OCI-LY1 (cell line): ENCODE measurements at regions not wholly inside any gene's neighbourhood (a gene's known extent, or its start where the extent isn't known, plus 50 kb on each side); places are given as distances from the start of the nearest gene placed in this dataset.
"Not testable (repeated sequence)": the region's sequence is repeated elsewhere in the genome, so short reads cannot be mapped to it uniquely, and the experiment has no call there.

Experiments
- H2AFZ ChIP-seq: fragments of 200-600 bp; sonication (generic), shearing (Covaris generic); 2 replicates; pipeline ENCODE4 v1.6.0; 2014; ENCODE audit warnings: antibody characterized with exemption, mild to moderate bottlenecking, low read length
- H3F3A ChIP-seq: fragments of 200-600 bp; sonication (generic), shearing (Covaris generic); 2 replicates; pipeline ENCODE4 v1.6.0; 2014; ENCODE audit warnings: mild to moderate bottlenecking, antibody characterized with exemption, low read length, moderate library complexity; ENCODE audit not compliant: insufficient read depth
- H3K27ac ChIP-seq: fragments of 200-600 bp; sonication (generic); 2 replicates; pipeline ENCODE4 v1.5.1; 2014; ENCODE audit warnings: low read length, mixed run types, mild to moderate bottlenecking, low read depth; ENCODE audit not compliant: poor library complexity, severe bottlenecking
- H3K27me3 ChIP-seq: fragments of 200-600 bp; sonication (generic); 2 replicates; pipeline ENCODE4 v1.6.0; 2014; ENCODE audit warnings: antibody characterized with exemption, mild to moderate bottlenecking, low read length, moderate library complexity; ENCODE audit not compliant: insufficient read depth
- H3K36me3 ChIP-seq: fragments of 200-600 bp; sonication (generic); 2 replicates; pipeline ENCODE4 v1.6.1; 2014; ENCODE audit warnings: mild to moderate bottlenecking, antibody characterized with exemption, low read length, moderate library complexity, mixed read lengths; ENCODE audit not compliant: insufficient read depth
- H3K4me1 ChIP-seq: fragments of 200-600 bp; sonication (generic); 2 replicates; pipeline ENCODE4 v1.5.1; 2014; ENCODE audit warnings: mild to moderate bottlenecking, low read length, moderate library complexity; ENCODE audit not compliant: insufficient read depth, severe bottlenecking
- H3K4me2 ChIP-seq: fragments of 200-600 bp; sonication (generic), shearing (Covaris generic); 2 replicates; pipeline ENCODE4 v1.6.1; 2014; ENCODE audit warnings: low read length
- H3K4me3 ChIP-seq: fragments of 200-600 bp; sonication (generic); 2 replicates; pipeline ENCODE4 v1.5.1; 2014; ENCODE audit warnings: low read length, low read depth, mild to moderate bottlenecking, mixed read lengths; ENCODE audit not compliant: poor library complexity, severe bottlenecking
- H3K79me2 ChIP-seq: fragments of 200-600 bp; shearing (Covaris generic); 2 replicates; pipeline ENCODE4 v1.6.1; 2016; ENCODE audit warnings: mixed run types, low read length, mixed read lengths; ENCODE audit not compliant: insufficient read depth
- H3K9ac ChIP-seq: fragments of 200-600 bp; sonication (generic), shearing (Covaris generic); 2 replicates; pipeline ENCODE4 v1.6.1; 2014; ENCODE audit warnings: mild to moderate bottlenecking, low read length, mixed read lengths
- H3K9me2 ChIP-seq: fragments of 200-600 bp; sonication (generic), shearing (Covaris generic); 2 replicates; pipeline ENCODE4 v1.6.1; 2014; ENCODE audit warnings: low read depth, mild to moderate bottlenecking, low read length, mixed read lengths
- H3K9me3 ChIP-seq: fragments of 200-600 bp; shearing (Covaris generic); 2 replicates; pipeline ENCODE4 v1.6.1; 2014; ENCODE audit warnings: low read length, mixed read lengths
- H4K20me1 ChIP-seq: fragments of 200-600 bp; sonication (generic), shearing (Covaris generic); 2 replicates; pipeline ENCODE4 v1.6.0; 2016; ENCODE audit warnings: mild to moderate bottlenecking, low read length; ENCODE audit not compliant: insufficient read depth
- CTCF ChIP-seq: fragments of 200-600 bp; sonication (generic), shearing (Covaris generic); IDR thresholded peaks from 2 replicates; pipeline ENCODE4 v1.5.1; 2017; ENCODE audit warnings: mild to moderate bottlenecking, antibody characterized with exemption, low read length, moderate library complexity, mixed read lengths
- EZH2 ChIP-seq: fragments of 200-600 bp; sonication (generic), shearing (Covaris generic); IDR thresholded peaks from 2 replicates; pipeline ENCODE4 v1.8.0; 2017; ENCODE audit warnings: borderline replicate concordance, mixed run types, mild to moderate bottlenecking, antibody characterized with exemption, low read length, moderate library complexity, mixed read lengths

GRCh38 chr3:150235799-150236198 is 172.3 kb upstream of the TSC22D2 start:
- Histone ChIP-seq H3K4me2 (no peak overlapping the region), H3K9me2 (no peaks in the 10 kb centered on the region), H3K9me3 (no peaks in the 10 kb centered on the region), H4K20me1 (no peaks in the 10 kb centered on the region), H3F3A (no peaks in the 10 kb centered on the region), H3K36me3 (no peaks in the 10 kb centered on the region), H2AFZ (no peak overlapping the region), H3K27me3 (no peaks in the 10 kb centered on the region), H3K4me3 (no peak overlapping the region), H3K79me2 (no peaks in the 10 kb centered on the region), H3K9ac (no peak overlapping the region), H3K27ac (no peak overlapping the region), H3K4me1 (no peaks in the 10 kb centered on the region)
- TF ChIP-seq EZH2 (no peak), CTCF (no peak)

- TF ChIP-seq CTCF (no peak), EZH2 (no peak)
- no peaks in the 10 kb centered on the region for H4K20me1 ChIP-seq
- H3K4me2 ChIP-seq = no peak overlapping the region
- no peaks in the 10 kb centered on the region for H3K27me3 ChIP-seq
- no peaks in the 10 kb centered on the region for H3K9me2 ChIP-seq
- H3K9ac ChIP-seq = no peak overlapping the region
- H3K4me3 ChIP-seq = no peak overlapping the region
- no peaks in the 10 kb centered on the region for H3K36me3 ChIP-seq
- no peak overlapping the region for H2AFZ ChIP-seq
- H3K79me2 ChIP-seq = no peaks in the 10 kb centered on the region
- H3F3A ChIP-seq = no peaks in the 10 kb centered on the region
- H3K27ac ChIP-seq = no peak overlapping the region
- H3K4me1 ChIP-seq = no peaks in the 10 kb centered on the region
- H3K9me3 ChIP-seq = no peaks in the 10 kb centered on the region
Measured at GRCh38 chr3:150232992-150233451, 175.1 kb upstream of the TSC22D2 start.

- no peaks in the 10 kb centered on the region for H3K79me2 ChIP-seq
- H3K27ac ChIP-seq = no peak overlapping the region
- H3K4me2 ChIP-seq = no peak overlapping the region
- H3K9ac ChIP-seq = no peak overlapping the region
- H3K9me2 ChIP-seq = no peaks in the 10 kb centered on the region
- no peaks in the 10 kb centered on the region for H3K27me3 ChIP-seq
- TF ChIP-seq CTCF (no peak), EZH2 (no peak)
- H3K36me3 ChIP-seq = no peaks in the 10 kb centered on the region
- no peak overlapping the region for H3K4me3 ChIP-seq
- H3K9me3 ChIP-seq = no peaks in the 10 kb centered on the region
- H2AFZ ChIP-seq = no peak overlapping the region
- H3K4me1 ChIP-seq = no peaks in the 10 kb centered on the region
- H3F3A ChIP-seq = no peaks in the 10 kb centered on the region
- no peaks in the 10 kb centered on the region for H4K20me1 ChIP-seq
Measured at GRCh38 chr3:150230037-150230436, 178.1 kb upstream of the TSC22D2 start.

GRCh38 chr3:150228626-150229025 is 179.5 kb upstream of the TSC22D2 start:
- not testable (repeated sequence) for H3K9me3 ChIP-seq, H3K36me3 ChIP-seq, H3K27ac ChIP-seq, H3K27me3 ChIP-seq, H3F3A ChIP-seq, H3K4me2 ChIP-seq, H3K9me2 ChIP-seq, H3K9ac ChIP-seq, H3K79me2 ChIP-seq, H3K4me3 ChIP-seq, H4K20me1 ChIP-seq, H3K4me1 ChIP-seq, H2AFZ ChIP-seq
